ENCODE measurements at regions not wholly inside any gene's neighbourhood (a gene's known extent, or its start where the extent isn't known, plus 50 kb on each side); places are given as distances from the start of the nearest gene placed in this dataset.

DNA sequence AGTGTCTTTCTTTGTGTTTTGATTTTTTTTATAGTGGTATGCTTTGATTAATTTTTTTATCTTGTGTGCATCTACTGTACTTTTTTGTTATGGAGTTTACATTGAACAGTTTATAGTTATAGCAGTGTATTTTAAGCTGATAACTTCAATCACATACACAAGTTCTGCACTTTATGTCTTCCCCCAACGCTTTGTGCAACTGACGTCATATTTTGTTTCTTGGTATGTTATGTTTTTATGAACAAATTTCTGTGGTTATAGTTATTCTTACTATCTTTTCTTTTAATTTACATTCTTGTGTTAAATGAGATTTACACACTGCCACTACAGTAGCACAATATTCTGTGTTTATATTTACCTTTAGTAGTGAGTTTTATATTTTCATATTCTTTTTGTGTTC lies 197.1 kb downstream of the SNAPC1 start:
- Histone ChIP-seq H3K79me2 (ENCODE audit: control insufficient read depth, insufficient read depth, low read length, poor library complexity) (peaks cover 2% of the 10 kb centered on the region), H3K79me1 (ENCODE audit: low read length) (peaks cover 3% of the 10 kb centered on the region), H2BK5ac (ENCODE audit: low read depth, low read length, poor library complexity) (no peak overlapping the region), H3K9me3 (ENCODE audit: insufficient read depth, low read depth, low read length) (no peaks in the 10 kb centered on the region), H3K23ac (ENCODE audit: low read length) (no peak overlapping the region), H3K27me3 (ENCODE audit: insufficient read depth, low read length) (no peaks in the 10 kb centered on the region), H3K4me1 (ENCODE audit: control insufficient read depth in 1 of 2, insufficient read depth in 2 of 2, low read length in 2 of 2) (peaks cover 0 to 2% of the 10 kb centered on the region in 2 experiments), H3K4ac (ENCODE audit: low read depth, low read length) (no peak overlapping the region), H3K9ac (ENCODE audit: low read length) (no peak overlapping the region), H2BK12ac (ENCODE audit: low read length) (no peak overlapping the region), H3K27ac (ENCODE audit: low read depth, low read length) (no peak overlapping the region), H2BK120ac (ENCODE audit: insufficient read depth, low read length, poor library complexity) (no peak overlapping the region), H3K14ac (ENCODE audit: low read length) (no peak overlapping the region), H3K4me3 (ENCODE audit: low read depth, low read length) (no peak overlapping the region), H2AK5ac (ENCODE audit: low read length) (no peak overlapping the region), H3K36me3 (ENCODE audit: control insufficient read depth in 1 of 2, insufficient read depth in 2 of 2, low read length in 2 of 2) (no peaks in the 10 kb centered on the region), H3K4me2 (ENCODE audit: low read length) (no peak overlapping the region), H4K12ac (ENCODE audit: low read depth, low read length) (no peak overlapping the region), H2AFZ (ENCODE audit: insufficient read depth, low read length, poor library complexity) (no peak overlapping the region), H3K18ac (ENCODE audit: low read length) (no peak overlapping the region), H4K91ac (ENCODE audit: low read depth, low read length) (no peak overlapping the region), H4K8ac (ENCODE audit: low read depth, low read length) (no peak overlapping the region)
- WGBS (ENCODE audit: extremely low coverage, insufficient coverage, insufficient read length): no CpG with 5 or more reads among the region's 2 CpGs
- no peak for DNase-seq

- no peak overlapping the region for H3K14ac ChIP-seq (ENCODE audit: low read length)
- no peak overlapping the region for H2BK120ac ChIP-seq (ENCODE audit: insufficient read depth, low read length, poor library complexity)
- H3K4me1 ChIP-seq (ENCODE audit: control insufficient read depth in 1 of 2, insufficient read depth in 2 of 2, low read length in 2 of 2): peaks cover 0 to 2% of the 10 kb centered on the region in 2 experiments
- no peak overlapping the region for H2AK5ac ChIP-seq (ENCODE audit: low read length)
- H3K79me1 ChIP-seq (ENCODE audit: low read length): peaks cover 3% of the 10 kb centered on the region
- H3K18ac ChIP-seq (ENCODE audit: low read length): no peak overlapping the region
- H2BK5ac ChIP-seq (ENCODE audit: low read depth, low read length, poor library complexity): no peak overlapping the region
- H2BK12ac ChIP-seq (ENCODE audit: low read length): no peak overlapping the region
- no peak overlapping the region for H3K4ac ChIP-seq (ENCODE audit: low read depth, low read length)
- no peak overlapping the region for H3K23ac ChIP-seq (ENCODE audit: low read length)
- H3K4me3 ChIP-seq (ENCODE audit: low read depth, low read length): no peak overlapping the region
- H3K9me3 ChIP-seq (ENCODE audit: insufficient read depth, low read depth, low read length): no peaks in the 10 kb centered on the region
- WGBS (ENCODE audit: extremely low coverage, insufficient coverage, insufficient read length): no CpG with 5 or more reads among the region's 2 CpGs
- H3K27me3 ChIP-seq (ENCODE audit: insufficient read depth, low read length): no peaks in the 10 kb centered on the region
- peaks cover 2% of the 10 kb centered on the region for H3K79me2 ChIP-seq (ENCODE audit: control insufficient read depth, insufficient read depth, low read length, poor library complexity)
- no peak overlapping the region for H4K91ac ChIP-seq (ENCODE audit: low read depth, low read length)
- no peak overlapping the region for H4K12ac ChIP-seq (ENCODE audit: low read depth, low read length)
- H4K8ac ChIP-seq (ENCODE audit: low read depth, low read length): no peak overlapping the region
- H2AFZ ChIP-seq (ENCODE audit: insufficient read depth, low read length, poor library complexity): no peak overlapping the region
- DNase-seq: no peak
- H3K36me3 ChIP-seq (ENCODE audit: control insufficient read depth in 1 of 2, insufficient read depth in 2 of 2, low read length in 2 of 2): no peaks in the 10 kb centered on the region
- no peak overlapping the region for H3K27ac ChIP-seq (ENCODE audit: low read depth, low read length)
- no peak overlapping the region for H3K4me2 ChIP-seq (ENCODE audit: low read length)
- no peak overlapping the region for H3K9ac ChIP-seq (ENCODE audit: low read length)
These were observed 199.1 kb downstream of the SNAPC1 start for GRCh38 chr14:61961369-61961768.

- Histone ChIP-seq H3K79me1 (ENCODE audit: low read length) (peaks cover 7% of the 10 kb centered on the region), H3K4me1 (ENCODE audit: control insufficient read depth in 1 of 2, insufficient read depth in 2 of 2, low read length in 2 of 2) (peaks cover 0 to 2% of the 10 kb centered on the region in 2 experiments), H2BK12ac (ENCODE audit: low read length) (no peak overlapping the region), H3K27me3 (ENCODE audit: insufficient read depth, low read length) (no peaks in the 10 kb centered on the region), H3K23ac (ENCODE audit: low read length) (no peak overlapping the region), H3K4ac (ENCODE audit: low read depth, low read length) (no peak overlapping the region), H3K18ac (ENCODE audit: low read length) (no peak overlapping the region), H3K14ac (ENCODE audit: low read length) (no peak overlapping the region), H3K9me3 (ENCODE audit: insufficient read depth, low read depth, low read length) (no peaks in the 10 kb centered on the region), H3K4me2 (ENCODE audit: low read length) (no peak overlapping the region), H2AK5ac (ENCODE audit: low read length) (no peak overlapping the region), H3K27ac (ENCODE audit: low read depth, low read length) (no peak overlapping the region), H4K8ac (ENCODE audit: low read depth, low read length) (no peak overlapping the region), H4K91ac (ENCODE audit: low read depth, low read length) (no peak overlapping the region), H3K4me3 (ENCODE audit: low read depth, low read length) (no peak overlapping the region), H2AFZ (ENCODE audit: insufficient read depth, low read length, poor library complexity) (no peak overlapping the region), H3K36me3 (ENCODE audit: control insufficient read depth in 1 of 2, insufficient read depth in 2 of 2, low read length in 2 of 2) (no peaks in the 10 kb centered on the region), H3K9ac (ENCODE audit: low read length) (no peak overlapping the region), H4K12ac (ENCODE audit: low read depth, low read length) (no peak overlapping the region), H3K79me2 (ENCODE audit: control insufficient read depth, insufficient read depth, low read length, poor library complexity) (peaks cover 2% of the 10 kb centered on the region), H2BK120ac (ENCODE audit: insufficient read depth, low read length, poor library complexity) (peak overlapping the region; percentile 20), H2BK5ac (ENCODE audit: low read depth, low read length, poor library complexity) (no peak overlapping the region)
- WGBS (ENCODE audit: extremely low coverage, insufficient coverage, insufficient read length): no CpG with 5 or more reads among the region's 2 CpGs
- peak; percentile 19 to 81 for DNase-seq
These were observed 201.7 kb downstream of the SNAPC1 start for GRCh38 chr14:61963926-61964325.

- peak overlapping the region; percentile 66 for H3K27ac ChIP-seq (ENCODE audit: low read depth, low read length)
- H3K4me1 ChIP-seq (ENCODE audit: control insufficient read depth in 1 of 2, insufficient read depth in 2 of 2, low read length in 2 of 2): peaks cover 0 to 2% of the 10 kb centered on the region in 2 experiments
- no peak overlapping the region for H4K8ac ChIP-seq (ENCODE audit: low read depth, low read length)
- H3K36me3 ChIP-seq (ENCODE audit: control insufficient read depth in 1 of 2, insufficient read depth in 2 of 2, low read length in 2 of 2): no peaks in the 10 kb centered on the region
- no peak overlapping the region for H3K18ac ChIP-seq (ENCODE audit: low read length)
- peaks cover 7% of the 10 kb centered on the region for H3K79me1 ChIP-seq (ENCODE audit: low read length)
- no peak overlapping the region for H3K9ac ChIP-seq (ENCODE audit: low read length)
- no peak overlapping the region for H2BK5ac ChIP-seq (ENCODE audit: low read depth, low read length, poor library complexity)
- no peaks in the 10 kb centered on the region for H3K9me3 ChIP-seq (ENCODE audit: insufficient read depth, low read depth, low read length)
- no peaks in the 10 kb centered on the region for H3K27me3 ChIP-seq (ENCODE audit: insufficient read depth, low read length)
- no peak overlapping the region for H2AFZ ChIP-seq (ENCODE audit: insufficient read depth, low read length, poor library complexity)
- H3K4me3 ChIP-seq (ENCODE audit: low read depth, low read length): no peak overlapping the region
- H2BK120ac ChIP-seq (ENCODE audit: insufficient read depth, low read length, poor library complexity): peak overlapping the region; percentile 43
- no peak overlapping the region for H2AK5ac ChIP-seq (ENCODE audit: low read length)
- H3K14ac ChIP-seq (ENCODE audit: low read length): no peak overlapping the region
- no peak overlapping the region for H4K12ac ChIP-seq (ENCODE audit: low read depth, low read length)
- no peak overlapping the region for H4K91ac ChIP-seq (ENCODE audit: low read depth, low read length)
- peaks cover 2% of the 10 kb centered on the region for H3K79me2 ChIP-seq (ENCODE audit: control insufficient read depth, insufficient read depth, low read length, poor library complexity)
- no peak overlapping the region for H3K4ac ChIP-seq (ENCODE audit: low read depth, low read length)
- H3K4me2 ChIP-seq (ENCODE audit: low read length): no peak overlapping the region
- H3K23ac ChIP-seq (ENCODE audit: low read length): no peak overlapping the region
- no peak overlapping the region for H2BK12ac ChIP-seq (ENCODE audit: low read length)
- DNase-seq: peak; percentile 78 to 98
- no CpG with 5 or more reads among the region's 2 CpGs for WGBS (ENCODE audit: extremely low coverage, insufficient coverage, insufficient read length)
These were observed 203.0 kb downstream of the SNAPC1 start for GRCh38 chr14:61965030-61965745.

All from trophoblast cell (in vitro differentiated cells and primary cell).